Activated T-cell treated with anti-CD3 and anti-CD28 coated beads, Interleukin-2, amount 50 U/mL, for 72 hours (primary cell): ENCODE measurements at regions not wholly inside any gene's neighbourhood (a gene's known extent, or its start where the extent isn't known, plus 50 kb on each side); places are given as distances from the start of the nearest gene placed in this dataset.

ENCODE experiments used
- ATAC-seq, 2 donors: fragments of 150-1000 bp; cut with Tn5 transposase; replicated peaks in 1 of 2; 2 replicates each; pipeline ENCODE4 v1.10.0; 2021; ENCODE audit warnings: moderate library complexity in 2 of 2, mild to moderate bottlenecking in 1 of 2
- DNase-seq, 2 donors: peaks; one replicate each; pipeline ENCODE4 v3.0.0; 2021 to 2022; ENCODE audit warnings: mixed read lengths in 1 of 2
- H3K27ac Mint-ChIP-seq: one replicate; pipeline ENCODE4 v1.8.0; 2022; ENCODE audit warnings: mild to moderate bottlenecking, moderate library complexity, mixed read lengths
- H3K27me3 Mint-ChIP-seq: one replicate; pipeline ENCODE4 v1.8.0; 2022; ENCODE audit warnings: low read depth, mixed read lengths
- H3K36me3 Mint-ChIP-seq, 2 donors: one replicate each; pipeline ENCODE4 v1.8.0; 2022; ENCODE audit warnings: mixed read lengths in 2 of 2, mild to moderate bottlenecking in 1 of 2; ENCODE audit not compliant: insufficient read depth in 2 of 2
- H3K4me1 Mint-ChIP-seq: one replicate; pipeline ENCODE4 v1.8.0; 2022; ENCODE audit warnings: low read depth, mixed read lengths
- H3K4me3 Mint-ChIP-seq, 2 donors: one replicate each; pipeline ENCODE4 v1.8.0; 2022; ENCODE audit warnings: mild to moderate bottlenecking in 2 of 2, mixed read lengths in 2 of 2, moderate library complexity in 2 of 2
- H3K9me3 Mint-ChIP-seq, 2 donors: one replicate each; pipeline ENCODE4 v1.8.0; 2022; ENCODE audit warnings: mixed read lengths in 2 of 2

DNA sequence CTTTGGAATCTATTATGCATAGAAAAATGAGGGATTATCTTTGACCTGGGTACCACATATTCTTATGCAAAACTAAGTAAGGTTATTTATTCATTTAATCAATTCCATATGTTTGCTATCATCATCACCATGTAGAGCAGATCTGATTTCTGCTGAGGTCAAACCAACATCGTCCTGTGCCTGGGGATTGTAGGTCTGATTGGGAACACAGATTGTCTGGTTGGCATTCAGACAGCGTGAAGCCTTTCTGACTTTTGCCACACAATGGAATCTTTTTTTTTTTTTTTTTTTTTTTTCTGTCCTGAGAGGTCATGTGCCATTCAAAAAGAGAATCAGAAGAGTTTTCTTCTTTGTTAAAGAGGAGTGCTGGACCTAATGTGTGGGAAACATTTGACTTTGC is 142.9 kb downstream of the RAB11FIP2 start:
- H3K4me1 Mint-ChIP-seq: no peaks in the 10 kb centered on the region
- H3K36me3 Mint-ChIP-seq: no peaks in the 10 kb centered on the region

GRCh38 chr10:117905404-117905803 is 141.3 kb downstream of the RAB11FIP2 start:
- no peaks in the 10 kb centered on the region for H3K9me3 Mint-ChIP-seq
- no peak for DNase-seq

More for the DNA sequence above, 142.9 kb downstream of the RAB11FIP2 start:
- no peaks in the 10 kb centered on the region for H3K9me3 Mint-ChIP-seq
- DNase-seq: no peak
- no peak overlapping the region for H3K27ac Mint-ChIP-seq
- peaks cover 41% of the 10 kb centered on the region for H3K27me3 Mint-ChIP-seq
- ATAC-seq: no peak
- H3K4me3 Mint-ChIP-seq: no peak overlapping the region

DNA sequence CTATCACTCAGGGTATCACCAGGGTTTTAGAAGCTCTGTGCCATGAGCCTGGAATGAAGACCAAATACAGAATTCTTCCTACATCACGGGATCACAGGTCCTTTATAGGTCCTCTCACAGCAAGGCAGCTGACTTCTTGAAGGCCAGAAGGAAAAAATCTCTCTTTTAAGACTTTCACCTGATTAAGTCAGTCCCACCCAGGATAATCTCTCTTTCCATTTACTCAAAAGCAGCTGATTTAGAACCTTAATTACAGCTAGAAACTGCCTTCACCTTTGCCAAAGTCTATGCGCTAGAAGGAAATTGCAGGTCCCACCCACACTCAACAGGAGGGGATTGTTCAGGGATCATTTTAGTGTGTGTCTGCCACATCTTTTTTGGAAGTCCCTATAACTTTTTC is 135.1 kb downstream of the RAB11FIP2 start:
- DNase-seq: no peak
- H3K9me3 Mint-ChIP-seq: no peaks in the 10 kb centered on the region
- no peak overlapping the region for H3K4me3 Mint-ChIP-seq
- ATAC-seq: no peak
- H3K27me3 Mint-ChIP-seq: peaks cover 16% of the 10 kb centered on the region
- H3K36me3 Mint-ChIP-seq: no peaks in the 10 kb centered on the region
- no peak overlapping the region for H3K27ac Mint-ChIP-seq
- no peaks in the 10 kb centered on the region for H3K4me1 Mint-ChIP-seq

More at GRCh38 chr10:117905404-117905803, 141.3 kb downstream of the RAB11FIP2 start:
- H3K27me3 Mint-ChIP-seq: peaks cover 41% of the 10 kb centered on the region
- H3K4me3 Mint-ChIP-seq: no peak overlapping the region
- no peaks in the 10 kb centered on the region for H3K4me1 Mint-ChIP-seq
- no peak for ATAC-seq
- H3K27ac Mint-ChIP-seq: no peak overlapping the region
- no peaks in the 10 kb centered on the region for H3K36me3 Mint-ChIP-seq

- no peak for ATAC-seq
- Mint-ChIP-seq H3K4me3 (no peak overlapping the region), H3K27ac (no peak overlapping the region), H3K4me1 (no peaks in the 10 kb centered on the region), H3K9me3 (no peaks in the 10 kb centered on the region), H3K27me3 (peaks cover 10% of the 10 kb centered on the region), H3K36me3 (no peaks in the 10 kb centered on the region)
- DNase-seq: no peak
These were observed 132.4 kb downstream of the RAB11FIP2 start for GRCh38 chr10:117914334-117914733.

- no peaks in the 10 kb centered on the region for H3K27me3 Mint-ChIP-seq
- DNase-seq (no peak), ATAC-seq (no peak)
- no peaks in the 10 kb centered on the region for H3K36me3 Mint-ChIP-seq
- no peak overlapping the region for H3K27ac Mint-ChIP-seq
- H3K4me1 Mint-ChIP-seq: no peaks in the 10 kb centered on the region
- H3K9me3 Mint-ChIP-seq: no peaks in the 10 kb centered on the region
- H3K4me3 Mint-ChIP-seq: no peak overlapping the region
These were observed 125.8 kb downstream of the RAB11FIP2 start for GRCh38 chr10:117920956-117921355.

- H3K4me3 Mint-ChIP-seq: no peak overlapping the region
- no peaks in the 10 kb centered on the region for H3K4me1 Mint-ChIP-seq
- H3K36me3 Mint-ChIP-seq: no peaks in the 10 kb centered on the region
- H3K27ac Mint-ChIP-seq: no peak overlapping the region
- DNase-seq (no peak), ATAC-seq (no peak)
- no peaks in the 10 kb centered on the region for H3K9me3 Mint-ChIP-seq
- H3K27me3 Mint-ChIP-seq: no peaks in the 10 kb centered on the region
These were observed 125.3 kb downstream of the RAB11FIP2 start for GRCh38 chr10:117921421-117921820.

DNA sequence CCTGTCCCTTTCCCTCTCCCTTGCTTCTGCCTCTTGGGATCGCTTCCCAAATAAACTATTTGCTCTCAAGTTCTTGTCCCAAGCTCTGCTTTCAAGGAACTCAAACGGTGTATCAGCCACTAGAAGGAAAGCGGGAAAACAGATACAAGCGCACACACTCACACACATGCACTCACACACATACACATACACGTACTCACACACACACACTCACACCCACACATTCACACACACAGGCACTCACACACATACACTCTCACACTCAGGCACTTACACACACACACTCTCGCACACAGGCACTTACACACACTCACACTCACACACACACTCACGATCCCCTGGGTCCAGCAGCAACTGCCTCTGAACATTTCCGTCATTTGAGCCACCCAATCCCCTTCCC is 121.9 kb downstream of the RAB11FIP2 start:
- DNase-seq (no peak), ATAC-seq (no peak)
- Mint-ChIP-seq H3K9me3 (no peaks in the 10 kb centered on the region), H3K27ac (no peak overlapping the region), H3K4me1 (no peaks in the 10 kb centered on the region), H3K4me3 (no peak overlapping the region), H3K27me3 (peaks cover 7% of the 10 kb centered on the region), H3K36me3 (no peaks in the 10 kb centered on the region)

DNA sequence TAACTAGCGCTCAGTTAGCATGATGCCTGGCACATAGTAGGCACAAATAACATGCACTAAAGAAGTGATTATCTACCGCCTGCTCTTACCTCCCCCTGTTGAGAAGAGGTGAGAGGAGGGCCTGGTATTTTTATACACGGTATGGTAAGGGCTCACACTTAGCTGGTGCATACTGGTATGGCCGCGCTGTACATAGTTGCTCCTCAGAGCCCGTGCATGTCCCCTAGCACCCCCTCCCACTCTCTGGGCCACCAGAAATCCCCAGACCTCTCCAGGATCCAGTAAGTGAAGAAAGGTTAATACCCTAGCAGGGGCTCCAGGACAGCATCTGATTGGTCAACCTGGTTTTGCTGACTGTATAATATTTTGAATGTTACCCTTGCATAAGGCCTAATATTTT is 121.4 kb downstream of the RAB11FIP2 start:
- H3K27ac Mint-ChIP-seq: no peak overlapping the region
- H3K9me3 Mint-ChIP-seq: no peaks in the 10 kb centered on the region
- no peak for ATAC-seq
- H3K4me3 Mint-ChIP-seq: no peak overlapping the region
- no peak for DNase-seq
- H3K27me3 Mint-ChIP-seq: peaks cover 7% of the 10 kb centered on the region
- H3K36me3 Mint-ChIP-seq: no peaks in the 10 kb centered on the region
- H3K4me1 Mint-ChIP-seq: no peaks in the 10 kb centered on the region

DNA sequence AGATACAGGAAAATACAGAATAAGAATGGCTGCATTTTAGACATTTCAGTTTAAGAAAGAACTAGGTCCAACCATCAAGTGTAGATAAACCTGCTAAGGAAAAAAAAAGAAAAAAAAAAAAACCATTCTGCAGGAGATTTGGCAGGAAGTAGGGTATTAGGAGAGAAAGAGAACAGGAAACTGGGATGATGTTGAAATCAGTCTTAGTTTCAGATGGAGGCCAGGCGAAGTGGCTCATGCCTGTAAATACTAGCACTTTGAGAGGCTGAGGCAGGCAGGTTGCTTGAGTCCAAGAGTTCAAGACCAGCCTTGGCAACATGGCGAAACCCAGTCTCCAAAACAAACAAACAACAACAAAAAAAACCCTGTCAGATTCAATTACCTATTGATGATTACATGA is 120.2 kb downstream of the RAB11FIP2 start:
- no peak for ATAC-seq

DNA sequence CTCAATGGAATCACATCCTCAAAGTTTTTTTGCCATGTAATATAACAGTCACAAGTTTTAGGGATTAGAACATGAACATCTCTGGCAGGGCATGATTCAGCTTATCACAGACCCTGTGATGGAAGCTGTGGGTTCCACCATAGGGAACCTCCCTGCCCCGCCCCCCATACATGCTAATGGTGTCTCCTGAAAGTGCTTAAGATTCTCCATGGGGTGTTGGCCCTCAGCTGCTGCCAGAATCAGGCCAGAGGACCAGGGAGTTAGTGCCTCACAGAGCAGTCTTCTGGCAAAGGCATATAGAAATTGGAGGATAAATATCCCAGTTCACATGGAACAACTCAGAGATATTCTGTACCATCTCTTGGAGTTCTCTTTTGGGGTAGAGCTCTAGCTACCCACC is 119.4 kb downstream of the RAB11FIP2 start:
- no peak for ATAC-seq
- no peaks in the 10 kb centered on the region for H3K36me3 Mint-ChIP-seq
- DNase-seq: no peak
- no peak overlapping the region for H3K27ac Mint-ChIP-seq
- H3K9me3 Mint-ChIP-seq: no peaks in the 10 kb centered on the region
- no peak overlapping the region for H3K4me3 Mint-ChIP-seq
- no peaks in the 10 kb centered on the region for H3K4me1 Mint-ChIP-seq
- peaks cover 7% of the 10 kb centered on the region for H3K27me3 Mint-ChIP-seq

More for the DNA sequence above, 120.2 kb downstream of the RAB11FIP2 start:
- DNase-seq: no peak
- Mint-ChIP-seq H3K27ac (no peak overlapping the region), H3K9me3 (no peaks in the 10 kb centered on the region), H3K36me3 (no peaks in the 10 kb centered on the region), H3K4me1 (no peaks in the 10 kb centered on the region), H3K4me3 (no peak overlapping the region), H3K27me3 (peaks cover 7% of the 10 kb centered on the region)

GRCh38 chr10:117927871-117928270 is 118.9 kb downstream of the RAB11FIP2 start:
- H3K27ac Mint-ChIP-seq: no peak overlapping the region
- no peaks in the 10 kb centered on the region for H3K9me3 Mint-ChIP-seq

DNA sequence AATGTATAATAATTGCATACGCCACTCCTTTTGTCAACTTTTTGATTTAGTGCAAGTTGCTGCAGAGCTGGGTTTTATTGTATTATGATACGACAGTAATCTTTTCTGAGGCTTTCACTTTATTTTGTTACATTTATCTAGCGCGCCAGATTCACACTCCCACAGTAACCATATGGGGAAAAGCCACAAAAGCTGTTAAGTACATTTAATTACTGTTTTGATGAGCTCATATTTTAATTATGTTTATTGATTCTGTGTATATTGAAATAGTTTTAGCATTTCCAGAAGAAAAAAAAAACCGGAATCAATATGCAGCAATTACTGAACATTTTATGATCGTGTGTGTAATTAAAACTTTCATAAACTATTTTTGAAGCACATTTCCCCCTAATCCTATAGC is 118.5 kb downstream of the RAB11FIP2 start:
- DNase-seq (no peak), ATAC-seq (no peak)
- no peak overlapping the region for H3K4me3 Mint-ChIP-seq
- no peaks in the 10 kb centered on the region for H3K4me1 Mint-ChIP-seq
- peaks cover 7% of the 10 kb centered on the region for H3K27me3 Mint-ChIP-seq
- H3K9me3 Mint-ChIP-seq: no peaks in the 10 kb centered on the region
- no peaks in the 10 kb centered on the region for H3K36me3 Mint-ChIP-seq
- no peak overlapping the region for H3K27ac Mint-ChIP-seq

More at GRCh38 chr10:117927871-117928270, 118.9 kb downstream of the RAB11FIP2 start:
- Mint-ChIP-seq H3K4me3 (no peak overlapping the region), H3K4me1 (no peaks in the 10 kb centered on the region), H3K36me3 (no peaks in the 10 kb centered on the region), H3K27me3 (peaks cover 7% of the 10 kb centered on the region)
- DNase-seq: no peak
- no peak for ATAC-seq

DNA sequence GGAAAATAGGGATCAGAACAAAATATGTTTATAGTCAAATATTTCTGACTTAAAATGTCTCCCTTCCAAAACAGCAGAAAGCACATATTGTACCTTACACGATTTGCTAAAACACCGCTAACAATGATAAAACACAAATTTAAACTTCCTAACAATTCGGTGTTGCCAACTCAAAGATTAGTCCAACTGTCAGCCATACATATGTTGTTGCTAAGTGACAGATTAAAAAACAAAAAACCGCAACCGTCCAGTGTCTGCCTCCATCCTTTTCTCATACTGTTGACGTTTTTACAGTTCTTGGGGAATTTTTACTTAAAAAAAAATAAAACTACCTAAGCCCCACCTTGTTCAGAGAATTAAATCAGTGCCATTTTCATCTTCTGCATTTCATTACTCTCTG is 118.0 kb downstream of the RAB11FIP2 start:
- DNase-seq (no peak), ATAC-seq (no peak)
- Mint-ChIP-seq H3K36me3 (no peaks in the 10 kb centered on the region), H3K9me3 (no peaks in the 10 kb centered on the region), H3K4me3 (no peak overlapping the region), H3K27me3 (peaks cover 7% of the 10 kb centered on the region), H3K27ac (no peak overlapping the region), H3K4me1 (no peaks in the 10 kb centered on the region)

- H3K27ac Mint-ChIP-seq: no peak overlapping the region
- ATAC-seq (no peak), DNase-seq (no peak)
- no peaks in the 10 kb centered on the region for H3K36me3 Mint-ChIP-seq
- no peak overlapping the region for H3K4me3 Mint-ChIP-seq
- H3K9me3 Mint-ChIP-seq: no peaks in the 10 kb centered on the region
- H3K4me1 Mint-ChIP-seq: no peaks in the 10 kb centered on the region
- H3K27me3 Mint-ChIP-seq: peaks cover 7% of the 10 kb centered on the region
These were observed 117.2 kb downstream of the RAB11FIP2 start for GRCh38 chr10:117929327-117930067.
